ENCODE measurements at regions not wholly inside any gene's neighbourhood (a gene's known extent, or its start where the extent isn't known, plus 50 kb on each side); places are given as distances from the start of the nearest gene placed in this dataset.

GRCh38 chr2:134150760-134151159 lies 103.1 kb upstream of the MGAT5 start:
- Histone ChIP-seq H3K9me3 (ENCODE audit: low read length) (no peaks in the 10 kb centered on the region), H3K9me2 (ENCODE audit: insufficient read depth, low read length) (no peaks in the 10 kb centered on the region), H3K4me3 (ENCODE audit: low read depth, low read length, poor library complexity, severe bottlenecking) (no peak overlapping the region), H3K4me2 (ENCODE audit: low read length) (no peak overlapping the region), H4K20me1 (ENCODE audit: insufficient read depth, low read length) (peaks cover 22% of the 10 kb centered on the region), H2AFZ (ENCODE audit: low read length) (no peak overlapping the region), H3K36me3 (ENCODE audit: insufficient read depth, low read length) (peaks cover 11% of the 10 kb centered on the region), H3K4me1 (ENCODE audit: insufficient read depth, low read length, poor library complexity, severe bottlenecking) (peaks cover 18% of the 10 kb centered on the region), H3K27ac (ENCODE audit: low read depth, low read length, poor library complexity, severe bottlenecking) (no peak overlapping the region), H3K79me2 (ENCODE audit: insufficient read depth, low read depth, low read length) (peaks cover 25% of the 10 kb centered on the region; the same call in 1 of the 2 replicates)
- intact Hi-C loops (cut with micrococcal nuclease; ENCODE audit: unreplicated experiment): no loop called here
- no TSS peak for BruUV-seq (replicated peaks)
- ChIA-PET CTCF (ENCODE audit: unreplicated experiment) (no interaction called here), POLR2A (no interaction called here)
- no peak for DNase-seq (ENCODE audit: low spot score)
- TF ChIP-seq CTCF (conservative IDR thresholded peaks at IDR 0.05; ENCODE audit: low read length) (no peak), EZH2phosphoT487 (IDR thresholded peaks at IDR 0.05; ENCODE audit: borderline replicate concordance, low read depth, low read length) (no peak)

GRCh38 chr2:134152045-134153010 lies 101.5 kb upstream of the MGAT5 start:
- Histone ChIP-seq H3K27ac (ENCODE audit: low read depth, low read length, poor library complexity, severe bottlenecking) (no peak overlapping the region), H2AFZ (ENCODE audit: low read length) (no peak overlapping the region), H4K20me1 (ENCODE audit: insufficient read depth, low read length) (peaks cover 14% of the 10 kb centered on the region), H3K4me3 (ENCODE audit: low read depth, low read length, poor library complexity, severe bottlenecking) (no peak overlapping the region), H3K9me3 (ENCODE audit: low read length) (no peaks in the 10 kb centered on the region), H3K4me2 (ENCODE audit: low read length) (no peak overlapping the region), H3K79me2 (ENCODE audit: insufficient read depth, low read depth, low read length) (peaks cover 11% of the 10 kb centered on the region; the same call in 1 of the 2 replicates), H3K36me3 (ENCODE audit: insufficient read depth, low read length) (peaks cover 11% of the 10 kb centered on the region), H3K9me2 (ENCODE audit: insufficient read depth, low read length) (no peaks in the 10 kb centered on the region), H3K4me1 (ENCODE audit: insufficient read depth, low read length, poor library complexity, severe bottlenecking) (peaks cover 18% of the 10 kb centered on the region)
- no peak for DNase-seq (ENCODE audit: low spot score)
- intact Hi-C loops (cut with micrococcal nuclease; ENCODE audit: unreplicated experiment): no loop called here
- no peak for TF ChIP-seq EZH2phosphoT487 (IDR thresholded peaks at IDR 0.05; ENCODE audit: borderline replicate concordance, low read depth, low read length)
- TF ChIP-seq CTCF (conservative IDR thresholded peaks at IDR 0.05; ENCODE audit: low read length): no peak
- no TSS peak for BruUV-seq (replicated peaks)
- CTCF ChIA-PET (ENCODE audit: unreplicated experiment): no interaction called here
- POLR2A ChIA-PET: no interaction called here

- H2AFZ ChIP-seq (ENCODE audit: low read length): no peak overlapping the region
- H3K79me2 ChIP-seq (ENCODE audit: insufficient read depth, low read depth, low read length): peaks cover 7% of the 10 kb centered on the region; the same call in 1 of the 2 replicates
- no TSS peak for BruUV-seq (replicated peaks)
- ChIA-PET POLR2A (no interaction called here), CTCF (ENCODE audit: unreplicated experiment) (no interaction called here)
- no peaks in the 10 kb centered on the region for H3K9me2 ChIP-seq (ENCODE audit: insufficient read depth, low read length)
- H3K27ac ChIP-seq (ENCODE audit: low read depth, low read length, poor library complexity, severe bottlenecking): no peak overlapping the region
- H3K4me1 ChIP-seq (ENCODE audit: insufficient read depth, low read length, poor library complexity, severe bottlenecking): peaks cover 18% of the 10 kb centered on the region
- H3K4me2 ChIP-seq (ENCODE audit: low read length): no peak overlapping the region
- peaks cover 14% of the 10 kb centered on the region for H4K20me1 ChIP-seq (ENCODE audit: insufficient read depth, low read length)
- H3K4me3 ChIP-seq (ENCODE audit: low read depth, low read length, poor library complexity, severe bottlenecking): no peak overlapping the region
- DNase-seq (ENCODE audit: low spot score): no peak
- no peaks in the 10 kb centered on the region for H3K9me3 ChIP-seq (ENCODE audit: low read length)
- intact Hi-C loops (cut with micrococcal nuclease; ENCODE audit: unreplicated experiment): no loop called here
- TF ChIP-seq CTCF (conservative IDR thresholded peaks at IDR 0.05; ENCODE audit: low read length) (no peak), EZH2phosphoT487 (IDR thresholded peaks at IDR 0.05; ENCODE audit: borderline replicate concordance, low read depth, low read length) (no peak)
- H3K36me3 ChIP-seq (ENCODE audit: insufficient read depth, low read length): peaks cover 11% of the 10 kb centered on the region
These were observed 100.5 kb upstream of the MGAT5 start for GRCh38 chr2:134153294-134153880.
